ENCODE measurements at regions not wholly inside any gene's neighbourhood (a gene's known extent, or its start where the extent isn't known, plus 50 kb on each side); places are given as distances from the start of the nearest gene placed in this dataset.
"Not testable (repeated sequence)": the region's sequence is repeated elsewhere in the genome, so short reads cannot be mapped to it uniquely, and the experiment has no call there.

- DNase-seq: no peak
Measured at GRCh38 chr12:107602446-107602845, 83.2 kb upstream of the PWP1 start.

GRCh38 chr12:107605293-107605692 lies 80.3 kb upstream of the PWP1 start:
- no peaks in the 10 kb centered on the region for H3K27me3 ChIP-seq (ENCODE audit: control insufficient read depth in 3 of 3, insufficient read depth in 3 of 3, low read length in 2 of 3)
- H3K36me3 ChIP-seq (ENCODE audit: control insufficient read depth in 4 of 4, insufficient read depth in 4 of 4, low read length in 4 of 4): no peaks in the 10 kb centered on the region
- H3K4me3 ChIP-seq: no peak overlapping the region
- no peak for TF ChIP-seq CTCF (IDR thresholded peaks at IDR 0.05; ENCODE audit: control extremely low read depth, extremely low read depth)
- DNase-seq (peak in 1 of 3 donors; percentile 14), ATAC-seq (ENCODE audit: insufficient read depth, low FRiP score) (no peak)
- H3K9me3 ChIP-seq (ENCODE audit: control insufficient read depth in 4 of 4, insufficient read depth in 3 of 4, low read length in 3 of 4): no peaks in the 10 kb centered on the region
- no peaks in the 10 kb centered on the region for H3K4me1 ChIP-seq (ENCODE audit: control insufficient read depth in 5 of 5, insufficient read depth in 5 of 5, low read length in 5 of 5)
- no peak overlapping the region for H3K27ac ChIP-seq (ENCODE audit: low read depth in 1 of 2, low read length in 1 of 2)
- WGBS, 2 donors: 48 to 70% methylated on average over 3 of the region's 3 CpGs
- no peak overlapping the region for H3K9ac ChIP-seq (ENCODE audit: insufficient read depth in 1 of 2, low read length in 2 of 2)

More at GRCh38 chr12:107602446-107602845, 83.2 kb upstream of the PWP1 start:
- 93 to 95% methylated on average over 9 of the region's 9 CpGs for WGBS, 2 donors
- Histone ChIP-seq H3K36me3 (ENCODE audit: control insufficient read depth in 4 of 4, insufficient read depth in 4 of 4, low read length in 4 of 4) (no peaks in the 10 kb centered on the region), H3K4me3 (no peak overlapping the region), H3K27ac (ENCODE audit: low read depth in 1 of 2, low read length in 1 of 2) (no peak overlapping the region), H3K4me1 (ENCODE audit: control insufficient read depth in 5 of 5, insufficient read depth in 5 of 5, low read length in 5 of 5) (no peaks in the 10 kb centered on the region), H3K9ac (ENCODE audit: insufficient read depth in 1 of 2, low read length in 2 of 2) (no peak overlapping the region), H3K27me3 (ENCODE audit: control insufficient read depth in 3 of 3, insufficient read depth in 3 of 3, low read length in 2 of 3) (no peaks in the 10 kb centered on the region), H3K9me3 (ENCODE audit: control insufficient read depth in 4 of 4, insufficient read depth in 3 of 4, low read length in 3 of 4) (no peaks in the 10 kb centered on the region)
- no peak for ATAC-seq (ENCODE audit: insufficient read depth, low FRiP score)
- TF ChIP-seq CTCF (IDR thresholded peaks at IDR 0.05; ENCODE audit: control extremely low read depth, extremely low read depth): no peak

- no peaks in the 10 kb centered on the region for H3K4me1 ChIP-seq (ENCODE audit: control insufficient read depth in 5 of 5, insufficient read depth in 5 of 5, low read length in 5 of 5)
- 40 to 49% methylated on average over 21 of the region's 21 CpGs for WGBS, 2 donors
- DNase-seq (peak; percentile 80 to 85 (median 83)), ATAC-seq (ENCODE audit: insufficient read depth, low FRiP score) (peak; percentile 75)
- no peaks in the 10 kb centered on the region for H3K9me3 ChIP-seq (ENCODE audit: control insufficient read depth in 4 of 4, insufficient read depth in 3 of 4, low read length in 3 of 4)
- H3K27ac ChIP-seq (ENCODE audit: low read depth in 1 of 2, low read length in 1 of 2): no peak overlapping the region
- TF ChIP-seq CTCF (IDR thresholded peaks at IDR 0.05; ENCODE audit: control extremely low read depth, extremely low read depth): peak; percentile 77
- H3K9ac ChIP-seq (ENCODE audit: insufficient read depth in 1 of 2, low read length in 2 of 2): no peak overlapping the region
- no peak overlapping the region for H3K4me3 ChIP-seq
- H3K27me3 ChIP-seq (ENCODE audit: control insufficient read depth in 3 of 3, insufficient read depth in 3 of 3, low read length in 2 of 3): no peaks in the 10 kb centered on the region
- H3K36me3 ChIP-seq (ENCODE audit: control insufficient read depth in 4 of 4, insufficient read depth in 4 of 4, low read length in 4 of 4): no peaks in the 10 kb centered on the region
Measured at GRCh38 chr12:107607464-107608392, 77.9 kb upstream of the PWP1 start.

GRCh38 chr12:107608779-107609178 lies 76.8 kb upstream of the PWP1 start:
- 92 to 97% methylated on average over 5 of the region's 5 CpGs for WGBS, 2 donors
- not testable (repeated sequence) for H3K9ac ChIP-seq (ENCODE audit: insufficient read depth in 1 of 2, low read length in 2 of 2); DNase-seq; H3K4me1 ChIP-seq (ENCODE audit: control insufficient read depth in 5 of 5, insufficient read depth in 5 of 5, low read length in 5 of 5); H3K9me3 ChIP-seq (ENCODE audit: control insufficient read depth in 4 of 4, insufficient read depth in 3 of 4, low read length in 3 of 4); H3K27ac ChIP-seq (ENCODE audit: low read depth in 1 of 2, low read length in 1 of 2); H3K27me3 ChIP-seq (ENCODE audit: control insufficient read depth in 3 of 3, insufficient read depth in 3 of 3, low read length in 2 of 3); H3K36me3 ChIP-seq (ENCODE audit: control insufficient read depth in 4 of 4, insufficient read depth in 4 of 4, low read length in 4 of 4); H3K4me3 ChIP-seq; ATAC-seq (ENCODE audit: insufficient read depth, low FRiP score)

Measured in lung (tissue), 11 donors.